NCI-H146 (cell line): ENCODE measurements at regions not wholly inside any gene's neighbourhood (a gene's known extent, or its start where the extent isn't known, plus 50 kb on each side); places are given as distances from the start of the nearest gene placed in this dataset.

Source experiments
- DNase-seq: peaks from one replicate; lab custom pipeline; 2025; lab: John Stamatoyannopoulos, UW

GRCh38 chr14:54129850-54130640 is 173.4 kb upstream of the BMP4 start:
- no peak for DNase-seq

DNA sequence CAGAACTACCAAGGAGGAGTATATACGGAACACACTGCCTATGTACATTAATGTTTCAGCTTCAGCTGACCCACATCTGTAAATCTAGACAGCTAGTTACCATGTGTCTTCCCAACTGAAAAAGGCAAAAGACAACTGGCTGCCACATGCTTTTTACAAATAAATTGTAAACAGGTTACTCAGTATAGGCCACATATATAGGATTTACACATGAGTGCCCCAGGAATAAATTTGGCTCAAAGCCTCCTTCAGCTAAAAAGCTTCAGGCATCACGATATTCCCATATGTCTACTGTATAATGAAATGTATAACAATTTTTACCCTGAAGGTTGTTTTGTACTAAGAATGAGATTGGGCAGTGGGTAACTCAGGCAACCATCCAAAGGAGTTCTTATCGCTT is 175.9 kb upstream of the BMP4 start:
- no peak for DNase-seq

DNA sequence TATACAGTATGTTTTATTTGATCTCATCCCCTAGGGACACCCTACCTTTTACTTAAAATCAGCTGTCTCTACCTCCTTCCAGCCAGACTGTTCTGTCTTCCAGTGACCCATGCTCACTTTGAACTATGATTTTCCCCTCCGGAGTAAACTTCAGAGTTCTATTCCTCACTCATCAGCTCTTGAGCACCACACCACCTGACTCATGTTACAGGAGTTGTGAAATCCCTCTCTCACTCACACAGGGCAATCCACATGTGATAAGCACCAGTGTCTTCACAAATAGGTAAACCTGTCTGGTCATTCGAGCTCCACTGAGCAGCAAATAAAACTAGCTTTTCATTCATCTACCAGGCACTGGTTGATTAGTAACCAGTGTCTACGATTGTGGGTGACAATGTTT is 177.3 kb upstream of the BMP4 start:
- DNase-seq = no peak

- DNase-seq = no peak
These were observed 179.2 kb upstream of the BMP4 start for GRCh38 chr14:54135804-54136280.

GRCh38 chr14:54136894-54137613 is 180.4 kb upstream of the BMP4 start:
- no peak for DNase-seq

GRCh38 chr14:54137614-54137961 is 181.0 kb upstream of the BMP4 start:
- DNase-seq = no peak

- no peak for DNase-seq
These were observed 181.4 kb upstream of the BMP4 start for GRCh38 chr14:54138024-54138353.

GRCh38 chr14:54138354-54139038 is 181.9 kb upstream of the BMP4 start:
- no peak for DNase-seq

- no peak for DNase-seq
These were observed 183.9 kb upstream of the BMP4 start for GRCh38 chr14:54140551-54140950.

DNA sequence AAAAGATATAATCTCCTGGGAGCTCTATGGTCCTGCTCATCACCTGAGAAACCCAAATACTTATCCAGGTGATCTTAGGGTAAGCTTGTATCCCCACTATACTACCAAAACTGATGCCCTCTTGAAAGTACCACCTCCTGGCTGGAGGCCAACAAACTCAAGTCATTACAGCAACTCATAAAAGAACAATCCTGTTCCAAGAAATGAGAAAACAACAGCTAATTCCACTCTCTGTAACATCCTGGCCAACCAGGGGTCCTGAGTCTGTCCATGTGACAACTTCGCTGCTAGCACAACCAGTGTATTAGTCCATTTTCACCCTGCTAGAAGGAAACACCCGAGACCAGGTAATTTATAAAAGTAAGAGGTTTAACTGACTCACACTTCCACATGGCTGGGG is 190.0 kb upstream of the BMP4 start:
- no peak for DNase-seq

- DNase-seq = no peak
These were observed 190.7 kb upstream of the BMP4 start for GRCh38 chr14:54147282-54147681.

- DNase-seq = no peak
These were observed 191.1 kb upstream of the BMP4 start for GRCh38 chr14:54147758-54148157.

- DNase-seq = no peak
These were observed 191.6 kb upstream of the BMP4 start for GRCh38 chr14:54148251-54148650.

GRCh38 chr14:54152351-54152750 is 195.7 kb upstream of the BMP4 start:
- no peak for DNase-seq

DNA sequence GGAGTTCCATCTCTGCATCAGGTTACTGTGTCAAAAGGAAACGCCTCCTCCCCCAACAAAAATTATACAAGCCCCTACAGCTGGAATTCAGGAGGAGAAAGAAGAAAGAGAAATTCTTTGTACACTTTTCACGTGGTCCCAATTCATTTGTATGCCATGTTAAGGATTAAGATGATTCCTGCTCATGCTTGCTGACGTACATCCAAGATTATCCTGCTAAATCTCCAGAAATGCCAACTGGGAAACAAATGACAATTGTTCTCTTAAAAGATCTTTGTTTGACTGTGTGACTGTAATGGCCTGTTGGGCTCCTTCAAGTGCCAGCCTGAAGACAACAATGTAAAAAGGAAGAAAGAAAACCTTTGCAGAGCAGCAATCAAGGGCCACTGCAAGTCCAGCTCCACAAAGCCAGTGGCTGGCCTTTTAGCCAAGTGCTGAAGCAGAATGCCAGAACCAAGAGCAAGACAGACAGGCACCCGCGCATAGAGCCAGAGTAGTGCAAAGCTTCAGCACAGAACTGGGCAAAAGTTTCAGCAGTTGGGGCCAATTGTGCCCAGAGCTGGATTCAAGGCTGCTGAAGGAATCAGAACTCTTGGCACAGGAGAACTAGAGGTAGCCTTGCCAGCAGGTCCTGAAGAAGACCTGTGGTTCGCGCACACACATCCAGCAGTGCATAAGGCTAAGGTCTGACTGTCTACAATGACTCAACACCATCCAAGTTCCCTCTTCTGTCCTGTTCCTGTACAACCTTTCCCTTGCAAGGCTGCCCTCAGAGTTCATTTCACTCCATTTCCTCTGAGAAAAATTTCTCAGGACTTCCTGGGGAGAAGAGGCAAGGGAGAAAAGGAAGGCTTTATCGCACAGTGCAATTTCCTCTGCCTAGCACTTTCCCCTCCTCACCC is 209.7 kb upstream of the BMP4 start:
- no peak for DNase-seq

DNA sequence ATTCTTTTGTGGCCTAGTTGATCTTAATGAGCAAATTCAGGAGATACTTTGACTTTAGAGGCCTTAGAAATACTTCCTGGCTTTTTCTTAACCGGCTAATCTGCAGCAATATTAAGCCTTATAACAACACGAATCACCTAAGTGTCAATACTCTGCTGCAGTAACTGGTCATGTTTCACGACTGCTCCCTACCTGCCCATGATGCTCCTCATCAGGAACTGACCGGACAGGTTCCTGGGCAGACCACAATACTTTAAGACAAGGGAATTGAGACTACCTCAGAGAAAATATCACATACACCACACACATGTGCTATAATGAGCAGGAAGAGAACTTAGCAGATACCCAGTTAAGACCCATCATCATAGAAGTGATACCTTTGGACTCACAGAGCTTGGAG is 211.9 kb upstream of the BMP4 start:
- DNase-seq = no peak

DNA sequence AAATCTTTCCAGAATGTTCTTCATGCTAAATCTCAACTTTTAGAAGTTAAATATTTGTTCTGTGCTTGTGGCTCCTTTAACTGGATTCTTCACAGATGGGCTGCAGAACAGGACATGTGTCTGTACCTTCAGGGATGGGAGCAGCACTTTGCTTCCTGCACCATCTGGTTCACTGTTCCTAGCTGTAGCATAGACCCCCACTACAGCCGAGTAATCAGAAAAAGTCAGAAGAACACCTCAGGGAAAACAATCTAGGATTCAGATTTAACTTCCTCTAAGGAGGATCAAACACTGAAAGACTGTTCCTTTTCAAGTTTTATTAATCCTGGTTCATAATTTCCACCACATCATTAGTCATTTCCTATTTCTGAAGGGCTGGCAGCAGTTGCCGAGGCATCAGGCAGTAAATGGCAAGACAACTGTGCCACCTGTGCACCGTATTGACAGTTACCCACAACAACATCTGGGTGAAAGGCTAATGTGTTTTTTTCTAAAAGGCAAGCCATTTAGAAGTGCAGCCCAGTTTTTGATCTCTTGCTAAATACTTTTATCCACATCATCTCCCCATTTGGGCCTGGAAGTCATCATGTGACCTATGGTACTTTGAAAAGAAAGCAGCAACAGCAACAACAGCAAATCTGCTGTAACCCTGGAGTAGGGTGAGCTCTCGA is 212.8 kb upstream of the BMP4 start:
- DNase-seq = no peak

GRCh38 chr14:54170301-54170700 is 213.7 kb upstream of the BMP4 start:
- no peak for DNase-seq

GRCh38 chr14:54172114-54172513 is 215.5 kb upstream of the BMP4 start:
- DNase-seq = no peak

DNA sequence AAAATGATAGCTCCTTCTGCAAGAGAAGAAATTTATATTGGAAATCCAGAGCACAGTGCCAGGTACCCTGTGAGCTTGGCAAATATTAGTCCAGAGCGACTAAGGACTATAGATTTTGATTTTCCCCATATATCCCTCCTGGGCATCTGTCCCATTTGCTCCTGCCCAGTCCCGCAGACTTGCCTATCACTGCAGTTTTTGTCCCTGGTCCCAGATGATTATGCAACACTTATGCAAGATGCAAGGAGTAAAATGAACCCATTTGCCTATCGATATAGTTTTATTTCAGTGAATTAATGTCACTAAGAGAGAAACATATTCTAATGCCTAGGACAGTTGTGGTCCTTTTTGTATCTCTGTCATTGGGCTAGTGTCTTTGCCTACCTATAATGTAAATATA is 215.9 kb upstream of the BMP4 start:
- no peak for DNase-seq

DNA sequence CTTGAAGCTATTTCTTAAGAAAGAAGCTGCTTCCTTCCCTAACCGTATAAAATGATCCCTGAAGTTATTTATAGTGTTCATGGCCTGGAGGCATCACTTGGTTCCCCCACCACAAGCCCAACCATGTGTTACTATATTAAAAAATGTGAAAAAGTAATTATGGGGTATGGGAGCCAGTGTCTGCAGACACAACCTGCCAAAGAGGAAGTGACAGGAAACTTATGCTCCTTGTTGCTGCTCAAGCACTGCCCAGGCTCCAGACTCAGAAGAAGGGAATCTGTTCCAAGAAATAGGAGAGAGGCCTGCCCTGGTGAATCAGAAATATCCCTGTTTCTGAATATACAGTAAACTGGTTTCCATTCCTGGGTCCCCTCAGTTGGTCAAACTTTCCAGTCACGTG is 217.2 kb upstream of the BMP4 start:
- no peak for DNase-seq

GRCh38 chr14:54174457-54174856 is 217.8 kb upstream of the BMP4 start:
- DNase-seq = no peak
